NT2/D1 (cell line): ENCODE measurements at regions not wholly inside any gene's neighbourhood (a gene's known extent, or its start where the extent isn't known, plus 50 kb on each side); places are given as distances from the start of the nearest gene placed in this dataset.
"Not testable (repeated sequence)": the region's sequence is repeated elsewhere in the genome, so short reads cannot be mapped to it uniquely, and the experiment has no call there.

Experiments used
- DNase-seq: peaks from one replicate; pipeline ENCODE4 v3.0.0-alpha.2; 2011; ENCODE audit warnings: low read depth, low spot score
- H3K27me3 ChIP-seq: 2 replicates; pipeline ENCODE4 v1.6.0; 2011; ENCODE audit warnings: mild to moderate bottlenecking; ENCODE audit not compliant: insufficient read length, insufficient read depth
- H3K36me3 ChIP-seq: 2 replicates; pipeline ENCODE4 v1.6.1; 2011; ENCODE audit warnings: mild to moderate bottlenecking, low read length, mixed read lengths; ENCODE audit not compliant: insufficient read depth, insufficient read length
- H3K4me1 ChIP-seq: 2 replicates; pipeline ENCODE4 v1.5.1; 2011; ENCODE audit not compliant: insufficient read depth, insufficient read length
- H3K4me3 ChIP-seq: 2 replicates; pipeline ENCODE4 v1.5.1; 2011; ENCODE audit warnings: low read depth; ENCODE audit not compliant: insufficient read length
- H3K9ac ChIP-seq: 2 replicates; pipeline ENCODE4 v1.6.0; 2011; ENCODE audit warnings: low read depth; ENCODE audit not compliant: insufficient read length
- H3K9me3 ChIP-seq: 2 replicates; pipeline ENCODE4 v1.5.1; 2011; ENCODE audit warnings: mild to moderate bottlenecking, low read length; ENCODE audit not compliant: insufficient read depth
- SUZ12 ChIP-seq: IDR thresholded peaks from 2 replicates; pipeline ENCODE4 v1.6.1; 2011; ENCODE audit not compliant: insufficient read length, insufficient read depth; ENCODE audit errors: extremely low read depth
- YY1 ChIP-seq: IDR thresholded peaks from 2 replicates; pipeline ENCODE4 v1.6.1; 2011; ENCODE audit not compliant: insufficient read length, insufficient read depth
- ZNF274 ChIP-seq: IDR thresholded peaks from 2 replicates; pipeline ENCODE4 v1.6.1; 2011; ENCODE audit warnings: mild to moderate bottlenecking, low read depth, low read length

GRCh38 chrX:74080165-74080564, 223.8 kb upstream of the ZCCHC13 start:
- peaks cover 3% of the 10 kb centered on the region for H3K4me1 ChIP-seq
- no peak overlapping the region for H3K9ac ChIP-seq
- no peaks in the 10 kb centered on the region for H3K36me3 ChIP-seq
- no peak for DNase-seq
- H3K4me3 ChIP-seq: no peak overlapping the region
- H3K27me3 ChIP-seq: no peaks in the 10 kb centered on the region
- peaks cover 13% of the 10 kb centered on the region; the same call in 1 of the 2 replicates for H3K9me3 ChIP-seq
- TF ChIP-seq SUZ12: no peak
- TF ChIP-seq YY1: no peak
- TF ChIP-seq ZNF274: no peak

- no peaks in the 10 kb centered on the region for H3K4me1 ChIP-seq
- no peak overlapping the region for H3K4me3 ChIP-seq
- TF ChIP-seq SUZ12: no peak
- TF ChIP-seq ZNF274: no peak
- TF ChIP-seq YY1: no peak
- H3K27me3 ChIP-seq: no peaks in the 10 kb centered on the region
- no peak overlapping the region for H3K9ac ChIP-seq
- no peak for DNase-seq
- no peaks in the 10 kb centered on the region for H3K36me3 ChIP-seq
- H3K9me3 ChIP-seq: no peaks in the 10 kb centered on the region
Measured at GRCh38 chrX:74065831-74066390, 213.4 kb upstream of the XIST start.

GRCh38 chrX:74063426-74064155, 211.1 kb upstream of the XIST start:
- no peak overlapping the region for H3K4me3 ChIP-seq
- no peaks in the 10 kb centered on the region for H3K9me3 ChIP-seq
- H3K9ac ChIP-seq: no peak overlapping the region
- no peaks in the 10 kb centered on the region for H3K27me3 ChIP-seq
- no peaks in the 10 kb centered on the region for H3K4me1 ChIP-seq
- TF ChIP-seq YY1 (no peak), ZNF274 (no peak), SUZ12 (no peak)
- no peaks in the 10 kb centered on the region for H3K36me3 ChIP-seq
- no peak for DNase-seq

DNA sequence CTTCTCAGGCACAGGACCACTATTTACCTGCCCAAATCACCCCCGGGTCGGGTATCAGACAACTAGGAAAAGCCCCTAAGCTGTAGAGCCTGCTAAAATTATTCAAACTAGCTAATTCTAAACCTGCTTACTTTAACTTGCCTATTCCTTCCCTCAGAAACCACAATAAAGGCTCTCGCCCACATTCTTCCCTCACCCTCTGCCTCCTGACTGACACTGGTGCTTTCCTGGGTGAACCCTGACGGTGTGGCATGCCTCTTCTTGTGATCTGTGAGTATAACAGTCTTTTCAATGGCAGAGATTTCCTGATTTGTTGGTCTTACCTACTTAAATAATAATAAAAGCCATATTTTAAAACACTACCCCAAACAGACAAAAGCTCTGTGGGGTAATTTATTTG, 209.4 kb upstream of the XIST start:
- Histone ChIP-seq H3K27me3 (no peaks in the 10 kb centered on the region), H3K9me3 (no peaks in the 10 kb centered on the region), H3K4me1 (no peaks in the 10 kb centered on the region), H3K36me3 (no peaks in the 10 kb centered on the region), H3K9ac (no peak overlapping the region), H3K4me3 (no peak overlapping the region)
- DNase-seq: no peak
- no peak for TF ChIP-seq ZNF274
- TF ChIP-seq YY1: no peak
- no peak for TF ChIP-seq SUZ12

DNA sequence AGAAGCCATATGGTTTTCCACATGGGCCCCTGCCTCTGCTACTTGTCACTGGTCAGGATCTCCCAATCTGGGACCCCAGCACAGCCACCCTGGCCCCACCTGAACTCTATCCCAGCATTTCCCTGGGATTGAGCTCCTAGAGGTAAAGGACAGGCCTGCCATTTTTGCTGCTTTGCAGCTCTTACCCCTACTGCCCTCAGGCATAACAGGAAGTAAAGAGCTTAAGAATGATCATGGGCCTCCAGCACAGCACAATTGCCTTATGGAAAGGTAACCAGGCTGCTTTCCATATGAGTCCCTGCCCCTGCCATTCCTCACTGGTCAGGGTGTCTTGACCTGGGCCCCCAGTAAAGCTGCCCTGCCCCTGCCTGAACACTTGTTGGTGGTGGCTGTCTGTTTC, 196.6 kb upstream of the XIST start:
- H3K9me3 ChIP-seq: no peaks in the 10 kb centered on the region; the same call in 1 of the 2 replicates
- no peak for TF ChIP-seq ZNF274
- TF ChIP-seq YY1: no peak
- TF ChIP-seq SUZ12: no peak
- DNase-seq: no peak

DNA sequence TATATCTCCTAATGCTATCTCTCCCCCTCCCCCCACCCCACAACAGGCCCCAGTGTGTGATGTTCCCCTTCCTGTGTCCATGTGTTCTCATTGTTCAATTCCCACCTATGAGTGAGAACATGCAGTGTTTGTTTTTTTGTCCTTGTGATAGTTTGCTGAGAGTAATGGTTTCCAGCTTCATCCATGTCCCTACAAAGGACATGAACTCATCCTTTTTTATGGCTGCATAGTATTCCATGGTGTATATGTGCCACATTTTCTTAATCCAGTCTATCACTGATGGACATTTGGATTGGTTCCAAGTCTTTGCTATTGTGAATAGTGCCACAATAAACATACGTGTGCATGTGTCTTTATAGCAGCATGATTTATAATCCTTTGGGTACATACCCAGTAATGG, 181.6 kb upstream of the XIST start:
- H3K9ac ChIP-seq, DNase-seq, H3K36me3 ChIP-seq, H3K4me1 ChIP-seq, H3K4me3 ChIP-seq, H3K9me3 ChIP-seq, H3K27me3 ChIP-seq: not testable (repeated sequence)

More for the DNA sequence above, 196.6 kb upstream of the XIST start:
- Histone ChIP-seq H3K4me3 (no peak overlapping the region), H3K9ac (no peak overlapping the region), H3K4me1 (peaks cover 9% of the 10 kb centered on the region), H3K36me3 (no peaks in the 10 kb centered on the region), H3K27me3 (no peaks in the 10 kb centered on the region)

DNA sequence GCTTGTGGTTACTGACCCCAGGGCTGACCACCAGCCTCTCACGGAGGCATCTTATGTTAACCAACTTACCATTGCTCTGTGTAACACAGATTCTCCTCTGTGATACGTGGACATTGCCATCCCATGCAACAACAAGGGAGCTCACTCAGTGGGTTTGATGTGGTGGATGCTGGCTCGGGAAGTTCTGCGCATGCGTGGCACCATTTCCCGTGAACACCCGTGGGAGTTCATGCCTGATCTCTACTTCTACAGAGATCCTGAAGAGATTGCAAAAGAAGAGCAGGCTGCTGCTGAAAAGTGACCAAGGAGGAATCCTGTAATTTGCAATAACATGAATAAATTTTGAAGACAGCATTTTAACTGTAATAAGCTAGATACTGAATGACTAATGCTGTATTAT, 179.0 kb upstream of the XIST start:
- H3K9me3 ChIP-seq, H3K9ac ChIP-seq, H3K4me1 ChIP-seq, DNase-seq, H3K27me3 ChIP-seq, H3K36me3 ChIP-seq, H3K4me3 ChIP-seq: not testable (repeated sequence)

GRCh38 chrX:74030766-74031165, 178.3 kb upstream of the XIST start:
- not testable (repeated sequence) for H3K36me3 ChIP-seq, DNase-seq, H3K4me1 ChIP-seq, H3K27me3 ChIP-seq, H3K9ac ChIP-seq, H3K9me3 ChIP-seq, H3K4me3 ChIP-seq

- not testable (repeated sequence) for H3K4me1 ChIP-seq, H3K9ac ChIP-seq, H3K27me3 ChIP-seq, H3K36me3 ChIP-seq, DNase-seq, H3K9me3 ChIP-seq, H3K4me3 ChIP-seq
Measured at GRCh38 chrX:74025145-74025544, 172.6 kb upstream of the XIST start.
